HepG2 (cell line): ENCODE measurements at regions not wholly inside any gene's neighbourhood (a gene's known extent, or its start where the extent isn't known, plus 50 kb on each side); places are given as distances from the start of the nearest gene placed in this dataset.

ENCODE experiments used
- KAT7 ChIP-seq: IDR thresholded peaks from 2 replicates; pipeline ENCODE4 v1.6.1; 2018; ENCODE audit warnings: borderline replicate concordance, missing compliant biosample characterization
- RFXAP ChIP-seq: sonication (generic); formaldehyde crosslinking; IDR thresholded peaks from 2 replicates; pipeline ENCODE4 v1.4.0; 2020; ENCODE audit warnings: missing genetic modification reagents, borderline replicate concordance
- TAF1 ChIP-seq: sonication (generic); formaldehyde crosslinking; IDR thresholded peaks from 2 replicates; pipeline ENCODE4 v1.4.0; 2020; ENCODE audit warnings: missing genetic modification reagents

GRCh38 chr5:118405650-118406061 is 582.7 kb downstream of the DTWD2 start:
- TF ChIP-seq RFXAP (CRISPR knock-in tag) (no peak), TAF1 (CRISPR knock-in tag) (no peak), KAT7 (CRISPR knock-in tag) (no peak)
